ENCODE measurements at regions not wholly inside any gene's neighbourhood (a gene's known extent, or its start where the extent isn't known, plus 50 kb on each side); places are given as distances from the start of the nearest gene placed in this dataset.

DNA sequence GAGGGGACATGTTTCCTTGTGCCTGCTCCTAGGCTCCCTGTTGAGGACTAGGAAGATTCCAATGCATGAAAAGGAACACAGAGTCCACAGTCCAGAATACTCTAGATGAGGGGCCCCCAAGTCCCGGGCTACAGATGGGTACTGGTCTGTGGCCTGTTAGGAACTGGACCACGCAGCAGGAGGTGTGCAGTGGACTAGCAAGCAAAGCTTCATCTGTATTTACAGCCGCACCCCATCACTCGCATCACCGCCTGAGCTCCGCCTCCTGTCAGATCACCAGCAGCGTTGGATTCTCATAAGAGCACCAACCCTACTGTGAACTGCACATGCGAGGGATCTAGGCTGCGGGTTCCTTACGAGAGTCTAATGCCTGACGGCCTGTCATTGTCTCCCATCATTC lies 233.0 kb upstream of the MKLN1 start:
- Histone ChIP-seq H2AK5ac (ENCODE audit: low read length, severe bottlenecking) (no peak overlapping the region), H2BK12ac (ENCODE audit: low read length in 2 of 2) (no peak overlapping the region), H3K27ac (ENCODE audit: low read length, poor library complexity, severe bottlenecking) (no peak overlapping the region), H3K9ac (ENCODE audit: low read length) (no peak overlapping the region), H2BK15ac (ENCODE audit: low read depth, poor library complexity, severe bottlenecking) (no peak overlapping the region), H2BK120ac (ENCODE audit: low read depth, low read length) (no peak overlapping the region), H4K8ac (ENCODE audit: low read length) (no peak overlapping the region), H3K4me2 (ENCODE audit: low read length, poor library complexity, severe bottlenecking) (no peak overlapping the region), H3K14ac (ENCODE audit: low read length in 2 of 2) (no peak overlapping the region), H2BK5ac (ENCODE audit: low read depth, low read length, poor library complexity, severe bottlenecking) (no peak overlapping the region), H3K18ac (ENCODE audit: low read depth in 1 of 2, low read length in 2 of 2) (no peak overlapping the region), H3K23ac (ENCODE audit: low read length in 2 of 2) (no peak overlapping the region), H3K4me1 (ENCODE audit: control insufficient read depth, insufficient read depth, low read depth, low read length) (peaks cover 3% of the 10 kb centered on the region), H3K79me1 (replicated peaks; ENCODE audit: low read length, poor library complexity, severe bottlenecking) (peaks cover 23% of the 10 kb centered on the region), H3K36me3 (ENCODE audit: control insufficient read depth in 1 of 2, insufficient read depth in 2 of 2, low read depth in 1 of 2, low read length in 2 of 2) (peaks cover 15 to 93% of the 10 kb centered on the region in 2 experiments), H2AFZ (ENCODE audit: low read depth, low read length) (no peak overlapping the region), H3K27me3 (ENCODE audit: control insufficient read depth in 1 of 2, insufficient read depth in 1 of 2, low read length in 2 of 2) (no peaks in the 10 kb centered on the region), H4K91ac (ENCODE audit: low read length) (no peak overlapping the region), H3K4me3 (ENCODE audit: insufficient read depth in 1 of 2, low read depth in 1 of 2, low read length in 2 of 2) (no peak overlapping the region), H3K4ac (ENCODE audit: low read depth in 1 of 2, low read length in 2 of 2) (no peak overlapping the region), H3K9me3 (ENCODE audit: control insufficient read depth, low read length) (no peaks in the 10 kb centered on the region)
- no peak for DNase-seq
- 95% methylated on average over 9 of the region's 11 CpGs for WGBS

DNA sequence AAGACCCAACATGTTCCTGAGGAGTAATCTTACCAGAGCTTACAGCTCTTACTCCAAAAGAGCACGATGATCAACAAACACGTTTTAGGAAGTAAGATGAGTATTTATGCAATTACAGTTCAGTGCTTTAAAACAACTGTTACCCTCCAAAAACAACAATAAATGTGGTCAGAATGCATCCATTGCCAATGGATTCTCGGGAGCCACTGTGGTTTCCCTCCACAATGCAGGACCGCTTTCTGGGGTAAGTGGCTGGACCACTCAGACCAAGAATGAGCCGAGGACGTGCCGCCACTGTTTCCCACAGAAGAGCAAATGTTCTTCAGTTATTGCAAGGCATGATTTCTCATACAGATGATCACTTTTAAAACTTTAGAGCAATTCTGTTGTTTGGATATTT lies 232.3 kb upstream of the MKLN1 start:
- Histone ChIP-seq H3K27me3 (ENCODE audit: control insufficient read depth in 1 of 2, insufficient read depth in 1 of 2, low read length in 2 of 2) (no peaks in the 10 kb centered on the region), H2AFZ (ENCODE audit: low read depth, low read length) (no peak overlapping the region), H3K9ac (ENCODE audit: low read length) (peak overlapping the region; percentile 28), H3K4me3 (ENCODE audit: insufficient read depth in 1 of 2, low read depth in 1 of 2, low read length in 2 of 2) (no peak overlapping the region), H3K14ac (ENCODE audit: low read length in 2 of 2) (no peak overlapping the region), H3K36me3 (ENCODE audit: control insufficient read depth in 1 of 2, insufficient read depth in 2 of 2, low read depth in 1 of 2, low read length in 2 of 2) (peaks cover 16 to 93% of the 10 kb centered on the region in 2 experiments), H4K8ac (ENCODE audit: low read length) (no peak overlapping the region), H2BK5ac (ENCODE audit: low read depth, low read length, poor library complexity, severe bottlenecking) (no peak overlapping the region), H2BK120ac (ENCODE audit: low read depth, low read length) (no peak overlapping the region), H3K4ac (ENCODE audit: low read depth in 1 of 2, low read length in 2 of 2) (no peak overlapping the region), H3K18ac (ENCODE audit: low read depth in 1 of 2, low read length in 2 of 2) (no peak overlapping the region), H3K4me2 (ENCODE audit: low read length, poor library complexity, severe bottlenecking) (no peak overlapping the region), H3K23ac (ENCODE audit: low read length in 2 of 2) (no peak overlapping the region), H3K9me3 (ENCODE audit: control insufficient read depth, low read length) (no peaks in the 10 kb centered on the region), H2BK15ac (ENCODE audit: low read depth, poor library complexity, severe bottlenecking) (no peak overlapping the region), H2BK12ac (ENCODE audit: low read length in 2 of 2) (no peak overlapping the region), H2AK5ac (ENCODE audit: low read length, severe bottlenecking) (no peak overlapping the region), H4K91ac (ENCODE audit: low read length) (no peak overlapping the region), H3K79me1 (replicated peaks; ENCODE audit: low read length, poor library complexity, severe bottlenecking) (peaks cover 26% of the 10 kb centered on the region), H3K27ac (ENCODE audit: low read length, poor library complexity, severe bottlenecking) (no peak overlapping the region), H3K4me1 (ENCODE audit: control insufficient read depth, insufficient read depth, low read depth, low read length) (peaks cover 3% of the 10 kb centered on the region)
- no peak for DNase-seq
- 94% methylated on average over 4 of the region's 7 CpGs for WGBS

DNA sequence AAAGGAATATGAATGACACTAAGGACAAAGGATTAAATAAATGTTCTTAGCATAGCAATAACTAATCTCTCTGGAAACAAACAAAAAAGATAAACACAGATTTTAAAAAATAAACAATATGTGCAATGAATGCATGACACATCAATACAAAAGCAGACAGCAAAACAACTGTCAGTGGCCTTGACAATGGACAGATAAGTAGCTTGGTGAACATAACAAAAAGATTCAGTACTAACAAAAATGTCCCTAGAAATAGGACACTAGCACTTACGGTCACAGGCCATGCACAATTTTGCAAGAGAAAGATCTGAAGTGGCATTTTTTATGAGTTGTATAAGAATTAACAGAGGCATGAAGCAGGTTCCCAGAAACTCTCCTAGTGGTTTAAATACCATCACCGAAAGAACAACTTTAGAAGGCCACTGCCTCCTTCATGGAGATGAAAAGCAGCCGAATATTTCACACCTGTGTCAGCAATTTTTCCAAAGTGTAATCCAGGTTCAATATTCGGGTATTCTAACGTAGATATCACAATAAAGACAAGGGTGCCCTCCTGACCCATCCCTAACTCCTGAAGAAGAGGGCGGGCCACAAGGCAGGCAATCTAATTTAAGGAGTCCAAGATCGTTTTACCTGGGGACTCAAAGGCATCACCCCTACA lies 231.3 kb upstream of the MKLN1 start:
- Histone ChIP-seq H3K4ac (ENCODE audit: low read depth in 1 of 2, low read length in 2 of 2) (no peak overlapping the region), H3K27ac (ENCODE audit: low read length, poor library complexity, severe bottlenecking) (no peak overlapping the region), H3K36me3 (ENCODE audit: control insufficient read depth in 1 of 2, insufficient read depth in 2 of 2, low read depth in 1 of 2, low read length in 2 of 2) (peaks cover 18 to 95% of the 10 kb centered on the region in 2 experiments), H3K79me1 (replicated peaks; ENCODE audit: low read length, poor library complexity, severe bottlenecking) (peaks cover 23% of the 10 kb centered on the region), H4K8ac (ENCODE audit: low read length) (no peak overlapping the region), H3K23ac (ENCODE audit: low read length in 2 of 2) (no peak overlapping the region), H3K9me3 (ENCODE audit: control insufficient read depth, low read length) (no peaks in the 10 kb centered on the region), H2BK5ac (ENCODE audit: low read depth, low read length, poor library complexity, severe bottlenecking) (no peak overlapping the region), H3K4me2 (ENCODE audit: low read length, poor library complexity, severe bottlenecking) (no peak overlapping the region), H3K14ac (ENCODE audit: low read length in 2 of 2) (no peak overlapping the region), H3K18ac (ENCODE audit: low read depth in 1 of 2, low read length in 2 of 2) (no peak overlapping the region), H2BK15ac (ENCODE audit: low read depth, poor library complexity, severe bottlenecking) (no peak overlapping the region), H4K91ac (ENCODE audit: low read length) (no peak overlapping the region), H2BK120ac (ENCODE audit: low read depth, low read length) (no peak overlapping the region), H3K4me3 (ENCODE audit: insufficient read depth in 1 of 2, low read depth in 1 of 2, low read length in 2 of 2) (no peak overlapping the region), H3K4me1 (ENCODE audit: control insufficient read depth, insufficient read depth, low read depth, low read length) (peaks cover 3% of the 10 kb centered on the region), H2BK12ac (ENCODE audit: low read length in 2 of 2) (no peak overlapping the region), H3K9ac (ENCODE audit: low read length) (peak overlapping the region; percentile 28), H2AFZ (ENCODE audit: low read depth, low read length) (no peak overlapping the region), H3K27me3 (ENCODE audit: control insufficient read depth in 1 of 2, insufficient read depth in 1 of 2, low read length in 2 of 2) (no peaks in the 10 kb centered on the region), H2AK5ac (ENCODE audit: low read length, severe bottlenecking) (no peak overlapping the region)
- 88% methylated on average over 7 of the region's 7 CpGs for WGBS
- DNase-seq = peak; percentile 67

DNA sequence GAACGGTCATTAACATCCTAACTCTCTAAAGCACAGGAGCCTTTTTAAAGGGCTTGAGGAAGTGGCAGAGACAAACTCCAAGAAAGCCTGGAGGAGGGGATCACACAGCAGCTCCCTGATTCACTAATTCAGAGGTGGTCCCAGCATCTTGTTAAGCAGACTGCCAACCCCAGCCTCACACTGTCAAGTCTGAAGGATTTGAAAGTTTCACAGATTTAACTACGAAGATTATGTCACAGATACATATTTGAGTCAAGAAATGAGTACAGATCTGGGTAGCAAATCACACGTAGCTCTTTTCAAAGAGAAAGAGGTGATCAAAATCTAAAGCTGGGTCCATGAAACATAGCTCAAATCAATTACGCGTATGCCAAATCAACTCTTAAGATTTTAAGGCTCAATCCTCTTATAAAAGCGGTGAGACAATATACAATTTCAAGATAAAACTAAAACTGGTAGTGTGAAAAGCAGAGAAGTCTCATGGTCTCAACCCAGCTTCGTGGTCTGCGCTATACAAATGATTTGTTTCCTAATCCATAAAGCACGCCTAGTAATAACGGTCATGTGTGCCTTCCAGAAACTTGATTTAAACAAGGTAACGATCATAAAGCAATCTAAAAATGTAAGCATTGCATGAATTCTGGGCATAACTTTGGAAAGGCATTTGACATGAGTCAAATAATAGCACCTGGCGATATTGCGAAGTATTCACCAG lies 229.9 kb upstream of the MKLN1 start:
- H3K27me3 ChIP-seq (ENCODE audit: control insufficient read depth in 1 of 2, insufficient read depth in 1 of 2, low read length in 2 of 2) = no peaks in the 10 kb centered on the region
- H2BK120ac ChIP-seq (ENCODE audit: low read depth, low read length) = no peak overlapping the region
- no peak overlapping the region for H3K14ac ChIP-seq (ENCODE audit: low read length in 2 of 2)
- no peak overlapping the region for H3K4ac ChIP-seq (ENCODE audit: low read depth in 1 of 2, low read length in 2 of 2)
- no peak overlapping the region for H2AK5ac ChIP-seq (ENCODE audit: low read length, severe bottlenecking)
- H2BK12ac ChIP-seq (ENCODE audit: low read length in 2 of 2) = no peak overlapping the region
- H4K91ac ChIP-seq (ENCODE audit: low read length) = no peak overlapping the region
- no peak overlapping the region for H3K4me3 ChIP-seq (ENCODE audit: insufficient read depth in 1 of 2, low read depth in 1 of 2, low read length in 2 of 2)
- H3K9ac ChIP-seq (ENCODE audit: low read length) = no peak overlapping the region
- no peak overlapping the region for H4K8ac ChIP-seq (ENCODE audit: low read length)
- WGBS = 96% methylated on average over 12 of the region's 13 CpGs
- H2BK15ac ChIP-seq (ENCODE audit: low read depth, poor library complexity, severe bottlenecking) = no peak overlapping the region
- H3K79me1 ChIP-seq (replicated peaks; ENCODE audit: low read length, poor library complexity, severe bottlenecking) = peaks cover 26% of the 10 kb centered on the region
- H2AFZ ChIP-seq (ENCODE audit: low read depth, low read length) = no peak overlapping the region
- no peak for DNase-seq
- no peaks in the 10 kb centered on the region for H3K9me3 ChIP-seq (ENCODE audit: control insufficient read depth, low read length)
- H2BK5ac ChIP-seq (ENCODE audit: low read depth, low read length, poor library complexity, severe bottlenecking) = no peak overlapping the region
- peaks cover 16 to 92% of the 10 kb centered on the region in 2 experiments for H3K36me3 ChIP-seq (ENCODE audit: control insufficient read depth in 1 of 2, insufficient read depth in 2 of 2, low read depth in 1 of 2, low read length in 2 of 2)
- H3K4me1 ChIP-seq (ENCODE audit: control insufficient read depth, insufficient read depth, low read depth, low read length) = peaks cover 3% of the 10 kb centered on the region
- H3K18ac ChIP-seq (ENCODE audit: low read depth in 1 of 2, low read length in 2 of 2) = no peak overlapping the region
- no peak overlapping the region for H3K4me2 ChIP-seq (ENCODE audit: low read length, poor library complexity, severe bottlenecking)
- H3K27ac ChIP-seq (ENCODE audit: low read length, poor library complexity, severe bottlenecking) = no peak overlapping the region
- H3K23ac ChIP-seq (ENCODE audit: low read length in 2 of 2) = no peak overlapping the region

All from mesenchymal stem cell (in vitro differentiated cells and primary cell).